SK-N-MC (cell line): ENCODE measurements at regions not wholly inside any gene's neighbourhood (a gene's known extent, or its start where the extent isn't known, plus 50 kb on each side); places are given as distances from the start of the nearest gene placed in this dataset.

Source experiments
- DNase-seq: peaks from one replicate; pipeline ENCODE4 v3.0.0-alpha.2; 2011; ENCODE audit warnings: low read depth, low spot score
- H3K27ac ChIP-seq: fragments of 200-600 bp; sonication (generic); 2 replicates; pipeline ENCODE4 v1.5.1; 2016; ENCODE audit warnings: mixed run types
- H3K36me3 ChIP-seq: fragments of 200-600 bp; sonication (generic); 2 replicates; pipeline ENCODE4 v1.6.1; 2017; ENCODE audit warnings: antibody characterized with exemption, low read length, mixed read lengths; ENCODE audit not compliant: insufficient read depth
- H3K4me3 ChIP-seq: fragments of 200-600 bp; sonication (generic); 2 replicates; pipeline ENCODE4 v1.5.1; 2016
- H3K9ac ChIP-seq: fragments of 200-600 bp; sonication (generic); 2 replicates; pipeline ENCODE4 v1.8.0; 2017; ENCODE audit warnings: mixed run types, mixed read lengths; ENCODE audit not compliant: insufficient read length
- H3K9me3 ChIP-seq: fragments of 200-600 bp; sonication (generic); 2 replicates; pipeline ENCODE4 v1.6.1; 2017; ENCODE audit warnings: low read depth, mild to moderate bottlenecking, antibody characterized with exemption, low read length, moderate library complexity, mixed read lengths
- EZH2 ChIP-seq: fragments of 200-600 bp; sonication (generic); IDR thresholded peaks from one replicate; pipeline ENCODE4 v1.6.1; 2017; ENCODE audit warnings: antibody characterized with exemption
- FOXP2 ChIP-seq: optimal IDR thresholded peaks from 2 replicates; pipeline ENCODE3; 2011; ENCODE audit warnings: mild to moderate bottlenecking, moderate library complexity; ENCODE audit not compliant: insufficient read depth; ENCODE audit errors: extremely low read length, control extremely low read depth
- POLR2AphosphoS5 ChIP-seq: IDR thresholded peaks from 2 replicates; pipeline ENCODE4 v1.6.1; 2012; ENCODE audit warnings: mild to moderate bottlenecking, low read depth, low read length, borderline replicate concordance

GRCh38 chr2:62339837-62340236 lies 143.9 kb downstream of the B3GNT2 start:
- Histone ChIP-seq H3K27ac (no peak overlapping the region), H3K9me3 (no peaks in the 10 kb centered on the region), H3K36me3 (no peaks in the 10 kb centered on the region), H3K4me3 (no peak overlapping the region), H3K9ac (no peak overlapping the region)
- DNase-seq: no peak
- TF ChIP-seq POLR2AphosphoS5 (no peak), EZH2 (no peak), FOXP2 (no peak)

GRCh38 chr2:62339413-62339812 lies 143.5 kb downstream of the B3GNT2 start:
- TF ChIP-seq EZH2 (no peak), FOXP2 (no peak), POLR2AphosphoS5 (no peak)
- Histone ChIP-seq H3K27ac (no peak overlapping the region), H3K4me3 (no peak overlapping the region), H3K9ac (no peak overlapping the region), H3K9me3 (no peaks in the 10 kb centered on the region), H3K36me3 (no peaks in the 10 kb centered on the region)
- no peak for DNase-seq

- H3K36me3 ChIP-seq: no peaks in the 10 kb centered on the region
- no peak for TF ChIP-seq EZH2
- TF ChIP-seq FOXP2: no peak
- TF ChIP-seq POLR2AphosphoS5: no peak
- H3K4me3 ChIP-seq: no peak overlapping the region
- no peak overlapping the region for H3K27ac ChIP-seq
- H3K9ac ChIP-seq: no peak overlapping the region
- no peak for DNase-seq
- no peaks in the 10 kb centered on the region for H3K9me3 ChIP-seq
Observed at GRCh38 chr2:62338111-62338510, 142.2 kb downstream of the B3GNT2 start.

- H3K9ac ChIP-seq: no peak overlapping the region
- H3K27ac ChIP-seq: no peak overlapping the region
- no peaks in the 10 kb centered on the region for H3K9me3 ChIP-seq
- DNase-seq: no peak
- H3K36me3 ChIP-seq: no peaks in the 10 kb centered on the region
- TF ChIP-seq POLR2AphosphoS5: no peak
- no peak for TF ChIP-seq FOXP2
- no peak for TF ChIP-seq EZH2
- H3K4me3 ChIP-seq: no peak overlapping the region
Observed at GRCh38 chr2:62337403-62337802, 141.5 kb downstream of the B3GNT2 start.

GRCh38 chr2:62335612-62336011 lies 139.7 kb downstream of the B3GNT2 start:
- H3K36me3 ChIP-seq: no peaks in the 10 kb centered on the region
- H3K4me3 ChIP-seq: no peak overlapping the region
- no peak overlapping the region for H3K27ac ChIP-seq
- H3K9ac ChIP-seq: no peak overlapping the region
- H3K9me3 ChIP-seq: no peaks in the 10 kb centered on the region
- TF ChIP-seq POLR2AphosphoS5: no peak
- no peak for TF ChIP-seq FOXP2
- TF ChIP-seq EZH2: no peak
- no peak for DNase-seq

GRCh38 chr2:62334440-62335058 lies 138.6 kb downstream of the B3GNT2 start:
- no peak for DNase-seq
- no peaks in the 10 kb centered on the region for H3K9me3 ChIP-seq
- no peaks in the 10 kb centered on the region for H3K36me3 ChIP-seq
- H3K4me3 ChIP-seq: no peak overlapping the region
- no peak overlapping the region for H3K9ac ChIP-seq
- H3K27ac ChIP-seq: no peak overlapping the region
- no peak for TF ChIP-seq FOXP2
- TF ChIP-seq POLR2AphosphoS5: no peak
- TF ChIP-seq EZH2: no peak

GRCh38 chr2:62334009-62334408 lies 138.1 kb downstream of the B3GNT2 start:
- Histone ChIP-seq H3K4me3 (no peak overlapping the region), H3K27ac (no peak overlapping the region), H3K9me3 (no peaks in the 10 kb centered on the region), H3K36me3 (no peaks in the 10 kb centered on the region), H3K9ac (no peak overlapping the region)
- DNase-seq: no peak
- TF ChIP-seq FOXP2: no peak
- TF ChIP-seq POLR2AphosphoS5: no peak
- no peak for TF ChIP-seq EZH2

GRCh38 chr2:62330959-62331358 lies 135.0 kb downstream of the B3GNT2 start:
- Histone ChIP-seq H3K4me3 (no peak overlapping the region), H3K27ac (no peak overlapping the region), H3K9me3 (no peaks in the 10 kb centered on the region), H3K36me3 (no peaks in the 10 kb centered on the region), H3K9ac (no peak overlapping the region)
- DNase-seq: no peak
- TF ChIP-seq EZH2: no peak
- TF ChIP-seq POLR2AphosphoS5: no peak
- no peak for TF ChIP-seq FOXP2

- Histone ChIP-seq H3K4me3 (no peak overlapping the region), H3K9me3 (no peaks in the 10 kb centered on the region), H3K36me3 (no peaks in the 10 kb centered on the region), H3K9ac (no peak overlapping the region), H3K27ac (no peak overlapping the region)
- no peak for DNase-seq
- TF ChIP-seq POLR2AphosphoS5: no peak
- no peak for TF ChIP-seq EZH2
- TF ChIP-seq FOXP2: no peak
Observed at GRCh38 chr2:62329797-62330196, 133.9 kb downstream of the B3GNT2 start.
